ENCODE measurements at regions not wholly inside any gene's neighbourhood (a gene's known extent, or its start where the extent isn't known, plus 50 kb on each side); places are given as distances from the start of the nearest gene placed in this dataset.

DNA sequence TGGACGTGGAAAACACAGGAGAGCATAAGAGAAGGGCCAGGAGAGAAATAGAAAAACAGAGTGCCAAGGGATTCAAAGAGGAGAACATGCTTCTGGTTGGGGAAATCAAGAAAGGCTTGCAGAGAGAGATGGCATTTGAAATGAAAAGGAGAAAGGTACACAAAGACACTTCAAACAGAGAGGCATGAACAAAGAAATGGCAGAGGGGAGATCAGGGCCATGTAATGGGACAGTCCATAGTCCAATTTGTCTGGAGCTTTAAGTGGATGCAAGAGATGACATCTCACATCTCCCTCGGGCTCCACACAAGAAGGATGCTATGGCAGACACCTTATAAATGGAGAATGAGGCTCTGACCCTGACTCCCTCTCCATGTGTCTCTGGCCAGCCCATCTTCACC is 331.1 kb downstream of the MLLT3 start:
- DNase-seq (ENCODE audit: low spot score), result no peak

DNA sequence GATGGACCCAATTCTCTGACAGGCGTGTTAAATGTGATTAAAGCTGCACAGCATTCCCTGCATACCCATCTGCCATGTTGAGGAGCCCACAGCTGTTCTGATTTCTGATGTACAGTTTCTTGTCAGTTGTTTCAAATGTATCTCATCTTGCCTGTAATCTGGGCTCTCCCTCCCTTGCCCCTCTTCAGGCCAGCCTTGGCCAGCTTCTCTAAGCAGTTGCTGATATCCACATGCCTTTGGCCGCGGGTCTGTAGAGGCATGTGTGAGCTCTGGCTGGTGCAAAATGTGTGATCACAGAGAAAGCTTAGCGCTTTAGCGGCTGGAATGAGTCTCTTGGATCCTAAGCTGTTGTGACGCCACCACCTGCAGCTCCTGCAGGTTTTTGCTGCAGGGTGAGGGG is 332.0 kb downstream of the MLLT3 start:
- DNase-seq (ENCODE audit: low spot score), result peak; percentile 7

DNA sequence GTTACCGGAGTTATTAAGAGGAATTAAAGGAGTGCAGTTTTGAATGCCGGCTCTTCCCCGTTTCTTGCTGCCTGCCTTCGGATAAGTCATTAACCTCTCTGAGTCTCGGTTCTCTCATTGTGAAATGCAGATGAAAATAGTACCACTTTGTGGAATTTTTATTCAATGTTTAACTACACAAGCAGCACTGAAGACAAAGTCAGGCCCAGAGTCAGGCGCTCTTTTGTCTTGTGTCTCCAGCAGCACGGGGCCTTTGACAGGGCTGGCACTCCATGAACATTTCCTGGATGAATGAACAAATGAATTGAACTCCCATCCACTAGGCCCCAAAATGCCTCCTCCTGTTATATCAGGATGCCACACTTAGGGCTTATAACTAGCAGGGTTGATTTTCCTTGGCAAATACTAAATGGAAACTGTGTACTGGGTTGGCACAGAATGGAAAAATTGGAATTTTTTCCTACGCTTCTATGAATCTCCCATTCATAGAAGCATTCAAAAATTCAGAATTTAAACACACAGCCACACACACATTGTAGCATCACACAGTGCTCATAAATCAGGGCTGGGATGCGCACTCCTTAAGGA is 332.8 kb downstream of the MLLT3 start:
- DNase-seq (ENCODE audit: low spot score), result no peak

DNA sequence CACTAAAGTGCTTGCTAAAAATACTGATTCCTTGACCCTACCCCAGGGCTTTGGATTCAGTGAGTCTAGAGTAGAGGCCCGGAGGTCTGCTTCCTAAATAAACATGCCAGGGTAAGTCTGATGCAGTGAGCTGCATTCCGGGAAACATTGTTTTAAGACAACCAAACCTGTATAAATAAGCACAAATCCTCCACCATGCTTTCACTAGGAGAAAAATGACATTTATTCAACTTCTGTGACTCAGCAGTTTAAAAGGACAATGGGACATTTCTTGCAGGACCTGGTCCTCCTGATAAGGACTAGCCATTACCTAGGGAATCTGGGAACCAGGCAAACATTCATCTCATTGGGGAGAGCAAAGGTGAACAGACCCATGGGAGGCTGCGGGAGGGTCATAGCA is 335.3 kb downstream of the MLLT3 start:
- DNase-seq (ENCODE audit: low spot score), result no peak

DNA sequence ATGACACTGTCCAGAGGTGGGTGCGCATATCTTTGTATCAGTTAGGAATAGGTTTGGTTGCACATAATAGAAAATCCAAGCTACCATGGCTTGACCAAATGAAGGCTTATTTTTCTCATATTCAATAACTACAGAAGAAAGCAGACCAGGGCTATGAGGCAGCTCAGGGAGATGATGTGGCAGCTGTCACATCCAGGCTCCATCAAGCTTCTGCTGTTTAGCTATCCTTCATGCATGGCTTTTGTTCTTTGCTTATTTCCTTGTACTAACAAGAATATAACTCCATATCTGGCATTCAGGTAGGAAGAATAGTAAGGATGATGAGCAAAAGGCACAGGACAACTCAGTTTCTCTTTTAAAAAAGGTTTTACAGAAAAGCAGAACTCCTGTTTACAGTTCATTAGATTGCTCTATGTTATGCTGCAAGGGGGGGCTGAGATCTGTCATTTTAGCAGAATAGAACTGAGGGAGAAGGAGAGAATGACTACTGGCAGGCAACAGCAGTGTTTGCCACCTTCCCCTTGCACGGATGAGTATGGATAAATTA is 336.1 kb downstream of the MLLT3 start:
- no peak for DNase-seq (ENCODE audit: low spot score)

DNA sequence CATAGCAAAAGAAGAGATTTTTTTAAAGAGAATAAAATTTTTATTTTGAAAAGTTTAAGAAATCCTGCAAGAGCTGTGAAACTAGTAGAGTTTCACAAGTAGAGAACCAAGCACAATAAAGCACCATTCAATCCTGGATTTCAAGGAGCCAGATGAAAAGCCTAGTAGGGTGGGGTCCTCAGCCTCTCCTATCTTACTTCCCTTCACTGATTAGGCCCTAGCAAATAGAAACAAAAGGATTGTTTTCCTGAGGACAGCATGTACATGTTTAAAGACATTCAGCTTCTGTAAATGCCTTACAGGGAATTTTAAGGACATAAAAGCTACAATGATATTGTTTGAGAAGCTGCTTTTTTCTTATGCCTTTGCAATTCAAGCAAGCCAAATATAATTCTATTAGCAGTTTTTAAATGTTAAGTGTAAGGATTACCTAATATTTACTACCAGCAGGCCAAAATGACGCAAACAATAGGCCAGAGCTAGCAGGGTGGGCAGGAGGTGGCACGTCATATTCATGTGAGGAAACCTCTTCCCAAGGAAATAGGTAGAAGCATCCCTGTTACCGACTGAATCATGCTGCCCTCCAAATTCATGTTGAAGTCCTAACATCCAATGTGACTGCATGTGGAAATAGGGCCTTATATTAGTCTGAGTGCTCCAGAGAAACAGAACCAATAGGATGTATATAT is 337.6 kb downstream of the MLLT3 start:
- DNase-seq (ENCODE audit: low spot score), result no peak

DNA sequence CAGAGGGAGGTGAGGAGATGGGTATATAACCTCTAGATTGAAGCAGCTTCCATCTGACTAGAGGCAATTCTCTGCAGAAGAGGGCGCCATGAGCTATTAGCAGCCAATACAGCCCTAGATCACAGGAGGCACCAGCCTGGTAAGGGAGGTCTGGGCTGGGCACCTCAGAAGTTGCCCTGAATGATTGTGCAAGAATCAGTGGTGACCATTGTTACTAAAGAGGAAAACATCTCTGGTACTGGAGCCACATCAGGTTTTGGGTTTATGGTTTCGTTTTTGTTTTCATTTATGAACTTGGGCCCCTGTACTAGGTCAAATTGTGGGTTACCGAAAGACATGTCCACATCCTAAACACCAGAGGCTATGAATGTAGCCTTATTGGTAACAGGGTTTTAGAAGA is 342.0 kb downstream of the MLLT3 start:
- no peak for DNase-seq (ENCODE audit: low spot score)

DNA sequence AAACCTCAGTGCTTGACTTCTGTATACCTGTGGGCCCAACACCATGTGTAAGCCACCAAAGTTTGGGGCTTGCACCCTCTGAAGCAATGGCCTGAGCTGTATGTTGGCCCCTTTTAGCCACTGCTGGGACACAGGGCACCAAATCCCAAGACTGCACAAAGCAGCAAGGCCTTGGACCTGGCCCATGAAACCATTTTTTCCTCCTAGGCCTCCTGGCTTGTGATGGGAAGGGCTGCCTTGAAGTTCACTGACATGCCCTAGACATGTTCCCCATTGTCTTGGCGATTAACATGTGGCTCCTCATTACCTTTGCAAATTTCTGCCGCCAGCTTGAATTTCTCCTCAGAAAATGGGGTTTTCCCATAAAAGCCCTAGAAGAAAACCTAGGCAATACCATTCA is 345.5 kb downstream of the MLLT3 start:
- no peak for DNase-seq (ENCODE audit: low spot score)

DNA sequence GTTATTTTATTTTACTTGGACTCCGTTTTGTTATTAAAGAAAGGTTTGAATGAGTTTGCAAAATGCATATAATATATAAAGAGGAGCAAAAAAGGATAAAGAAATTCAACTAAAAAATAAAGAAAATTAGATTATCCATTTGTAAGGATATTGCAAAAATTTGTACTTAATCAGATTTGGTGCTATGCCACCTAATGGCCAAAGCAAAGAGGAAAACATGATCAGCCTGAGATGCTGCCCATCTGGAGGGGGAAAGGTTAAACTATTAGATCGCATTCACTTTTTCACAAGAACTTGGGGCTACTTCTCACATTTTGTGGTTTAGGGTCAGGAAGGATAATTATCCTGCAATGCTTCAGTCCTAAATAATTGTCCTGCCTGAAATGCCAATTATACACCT is 350.6 kb downstream of the MLLT3 start:
- DNase-seq (ENCODE audit: low spot score), result no peak

DNA sequence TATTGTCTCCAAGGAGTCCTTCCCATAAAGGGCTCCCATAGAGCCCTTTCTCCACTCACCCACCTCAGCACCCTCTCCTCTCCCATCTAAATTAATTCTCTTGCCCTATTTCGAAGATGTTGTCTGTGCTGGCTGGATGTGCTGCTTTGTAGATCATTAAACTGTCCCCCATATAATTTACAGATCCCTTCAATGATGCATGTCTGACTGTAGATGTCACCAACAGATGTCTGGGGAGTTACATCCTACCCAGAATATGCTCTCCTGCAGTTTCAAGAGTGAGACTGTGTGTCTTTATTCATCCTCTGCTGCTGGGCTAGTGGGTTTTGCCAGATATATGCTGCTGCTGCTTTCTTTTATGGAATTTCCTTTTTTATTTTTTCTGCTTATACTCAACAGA is 351.2 kb downstream of the MLLT3 start:
- no peak for DNase-seq (ENCODE audit: low spot score)

DNA sequence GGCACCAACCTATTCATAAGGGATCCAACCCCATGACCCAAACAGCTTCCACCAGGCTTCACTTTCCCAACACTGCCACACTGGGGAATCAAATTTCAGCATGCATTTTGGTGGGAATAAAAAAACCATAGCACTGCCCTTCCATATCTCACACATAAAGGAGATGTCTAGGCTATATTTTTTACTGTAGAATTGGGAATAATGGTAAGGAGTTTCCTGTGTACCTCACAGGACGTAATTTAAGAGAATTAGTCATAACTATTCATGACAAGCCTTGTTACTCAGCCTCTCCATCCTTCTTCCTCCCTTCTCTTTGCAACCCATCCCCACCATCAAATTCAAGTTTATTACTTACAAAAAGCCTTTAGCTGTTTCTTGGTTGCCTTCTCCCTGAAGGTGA is 352.1 kb downstream of the MLLT3 start:
- DNase-seq (ENCODE audit: low spot score), result no peak

DNA sequence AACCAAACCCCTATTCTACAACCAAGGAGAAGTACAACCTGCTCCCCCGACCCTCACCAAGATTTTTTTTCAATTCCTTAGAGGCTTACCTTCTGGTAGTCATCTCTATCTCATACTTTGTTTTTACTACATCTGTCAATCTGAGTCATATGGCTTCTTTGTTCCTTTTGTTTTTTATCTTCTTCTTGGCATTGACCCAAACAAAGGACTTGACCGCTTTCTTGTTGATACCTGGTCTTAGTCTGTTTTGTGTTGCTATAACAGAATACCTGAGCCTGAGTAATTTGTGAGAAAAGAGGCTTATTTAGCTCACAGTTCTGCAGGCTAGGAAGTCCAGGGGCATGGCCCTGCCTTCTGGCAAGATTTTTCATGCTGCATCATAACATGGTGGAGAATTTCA is 352.7 kb downstream of the MLLT3 start:
- DNase-seq (ENCODE audit: low spot score), result no peak

DNA sequence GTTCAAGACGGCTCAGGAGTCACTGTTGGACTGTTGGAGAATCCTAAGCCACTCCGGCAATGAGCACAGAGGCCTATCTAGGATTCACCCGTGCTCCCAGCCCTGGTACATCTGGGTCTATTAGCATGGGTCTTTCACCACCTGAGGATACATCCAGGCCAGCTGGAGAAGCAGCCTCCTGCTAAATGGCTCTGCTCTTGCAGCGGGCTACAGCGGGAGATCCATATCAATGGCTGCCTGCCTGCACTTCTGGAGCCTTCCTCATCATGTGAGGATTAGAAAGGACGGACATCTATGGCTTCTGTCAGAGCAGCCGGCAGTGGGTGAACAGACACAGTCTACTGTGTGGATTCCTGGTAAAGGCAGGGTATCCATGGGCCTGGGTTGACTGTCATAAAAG is 357.4 kb downstream of the MLLT3 start:
- DNase-seq (ENCODE audit: low spot score), result no peak

DNA sequence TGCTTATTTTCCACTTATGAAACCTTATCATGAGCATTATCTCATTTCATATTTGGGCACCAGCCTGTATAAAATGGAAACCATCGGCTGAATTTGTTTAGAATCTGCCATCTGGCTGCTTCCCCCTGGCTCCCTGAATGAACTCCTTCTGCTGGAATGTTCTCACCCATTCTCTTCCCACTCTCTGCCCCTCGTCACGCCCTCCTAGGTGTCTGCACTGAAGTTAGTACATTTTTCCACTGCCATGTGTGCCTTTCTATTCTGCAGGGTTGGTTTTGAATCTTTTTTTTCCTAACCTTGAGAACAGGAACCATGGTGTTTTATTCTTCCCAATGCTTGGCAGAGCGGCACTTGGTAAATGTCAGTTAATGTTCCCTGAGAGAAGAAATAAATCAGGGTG is 359.7 kb downstream of the MLLT3 start:
- DNase-seq (ENCODE audit: low spot score), result peak; percentile 2

DNA sequence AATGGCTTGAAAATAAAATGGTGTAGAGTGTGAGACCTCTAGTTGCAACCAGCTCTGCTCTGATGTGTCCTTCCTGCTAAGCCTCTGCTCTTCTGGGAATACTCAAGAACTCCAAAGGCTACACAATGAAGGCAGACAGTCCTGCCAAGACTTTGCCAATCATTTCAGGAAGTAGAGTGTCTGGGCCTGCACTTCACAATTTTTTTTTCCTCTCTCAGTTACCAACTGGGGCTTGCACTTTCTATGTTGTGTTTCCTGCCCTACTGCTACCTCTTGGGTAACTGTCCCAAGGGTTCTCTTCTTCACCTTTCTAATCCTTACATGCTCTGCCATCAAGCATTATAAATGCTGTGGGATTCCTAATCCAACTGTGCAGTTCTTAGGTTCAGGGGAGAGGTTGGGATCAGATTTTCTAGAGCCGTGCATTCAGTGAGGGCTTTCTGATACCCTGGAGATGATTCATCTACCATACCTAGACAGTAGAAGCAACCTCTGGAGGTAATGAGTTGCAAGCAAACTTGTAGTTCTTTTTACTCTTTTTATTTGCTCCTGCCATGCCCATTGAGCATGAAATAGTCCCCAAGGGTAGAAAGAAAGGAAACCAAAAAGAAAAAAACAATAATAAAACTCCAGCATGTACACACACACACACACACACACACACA is 365.9 kb downstream of the MLLT3 start:
- no peak for DNase-seq (ENCODE audit: low spot score)

DNA sequence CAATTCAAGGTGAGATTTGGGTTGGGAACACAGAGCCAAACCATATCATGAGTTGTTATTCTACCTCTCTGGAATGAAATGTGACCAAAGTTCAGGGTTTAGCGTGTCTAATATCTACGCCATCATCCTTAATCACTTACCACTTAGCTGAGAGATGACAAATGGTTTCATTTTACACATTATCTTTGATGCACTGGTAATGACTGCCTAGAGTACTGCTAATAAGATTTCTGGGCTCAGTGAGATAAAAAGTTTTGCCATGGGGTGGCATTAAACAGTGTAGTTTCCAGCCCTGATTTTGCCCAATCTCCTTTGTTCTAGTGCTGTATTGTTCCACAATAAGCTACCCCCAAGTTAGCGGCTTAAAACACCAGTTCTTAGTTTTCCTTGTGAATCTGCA is 367.2 kb downstream of the MLLT3 start:
- DNase-seq (ENCODE audit: low spot score), result no peak

DNA sequence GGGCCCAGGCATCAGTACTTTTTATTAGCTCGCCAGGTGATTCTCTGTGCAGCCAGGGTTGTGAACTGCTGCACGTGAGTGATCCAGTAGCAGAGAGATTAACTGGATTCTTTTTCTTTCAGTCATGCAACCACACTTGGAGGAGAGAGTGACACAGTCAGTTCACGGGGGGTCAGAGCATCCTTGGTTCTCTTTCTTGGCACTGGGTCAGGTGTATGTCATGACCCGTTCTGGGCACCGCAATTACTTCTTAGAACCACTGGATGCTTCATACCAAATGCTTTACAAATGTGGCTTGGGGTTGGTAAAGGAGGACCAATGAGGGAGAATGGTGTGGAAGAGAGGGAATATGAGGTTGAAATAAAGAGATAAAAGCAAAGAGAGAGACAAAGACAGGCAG is 368.7 kb downstream of the MLLT3 start:
- no peak for DNase-seq (ENCODE audit: low spot score)

DNA sequence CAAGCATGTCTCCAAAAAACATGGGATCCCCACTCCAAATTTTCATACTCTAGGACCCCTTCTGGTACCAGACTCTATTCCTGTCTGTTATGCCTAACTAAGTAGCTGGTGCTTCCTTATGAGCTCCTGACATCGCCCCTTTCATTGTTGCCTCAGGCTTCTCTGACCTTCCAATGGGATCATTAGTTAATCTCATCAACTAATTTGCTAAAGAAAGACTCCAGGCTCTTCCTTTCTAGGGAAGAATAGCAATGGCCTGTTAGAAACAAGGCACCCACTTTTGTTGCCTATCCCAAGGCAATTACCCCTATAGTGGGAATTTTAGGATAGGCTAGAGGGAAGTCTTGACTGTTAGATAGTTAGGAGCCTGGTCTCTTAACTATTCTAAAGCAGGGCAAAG is 369.5 kb downstream of the MLLT3 start:
- no peak for DNase-seq (ENCODE audit: low spot score)

DNA sequence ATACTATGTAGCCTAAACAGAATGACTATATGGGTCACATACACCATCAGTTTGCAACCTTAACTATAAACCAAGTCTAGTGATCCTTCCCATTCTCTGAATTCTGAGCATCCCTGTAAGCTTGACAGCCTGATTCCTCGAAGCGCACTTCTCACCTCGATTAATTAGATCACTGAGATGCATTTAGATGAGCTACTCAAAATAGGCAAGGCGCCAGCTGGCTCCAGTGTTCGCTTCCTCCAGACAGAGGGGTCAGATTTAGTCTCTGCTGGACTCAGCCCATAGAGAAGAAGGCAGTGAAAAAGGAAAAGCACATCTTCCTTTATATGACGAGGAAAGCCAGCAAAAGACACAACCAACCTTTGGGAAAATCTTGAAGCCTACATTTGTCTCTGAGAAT is 371.5 kb downstream of the MLLT3 start:
- no peak for DNase-seq (ENCODE audit: low spot score)

DNA sequence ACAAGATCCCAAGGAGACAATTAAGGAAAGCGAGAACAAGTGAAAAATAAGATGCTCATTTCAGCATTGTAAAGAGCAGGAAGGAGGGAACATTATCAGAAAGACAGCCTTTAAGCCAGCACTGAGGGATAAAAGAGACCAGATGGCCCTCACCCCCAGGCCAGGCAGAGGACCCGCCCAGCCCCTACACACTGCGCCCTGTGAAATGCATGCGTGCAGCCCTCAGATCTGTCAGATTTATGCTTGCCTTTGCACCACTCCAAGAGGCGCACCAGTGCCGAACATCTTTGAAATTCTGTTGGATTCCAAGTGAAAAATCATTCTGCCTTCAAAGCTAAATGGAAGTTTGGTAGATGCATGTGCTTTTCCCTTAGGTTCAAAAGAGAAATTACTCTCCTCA is 378.0 kb downstream of the MLLT3 start:
- no peak for DNase-seq (ENCODE audit: low spot score)

DNA sequence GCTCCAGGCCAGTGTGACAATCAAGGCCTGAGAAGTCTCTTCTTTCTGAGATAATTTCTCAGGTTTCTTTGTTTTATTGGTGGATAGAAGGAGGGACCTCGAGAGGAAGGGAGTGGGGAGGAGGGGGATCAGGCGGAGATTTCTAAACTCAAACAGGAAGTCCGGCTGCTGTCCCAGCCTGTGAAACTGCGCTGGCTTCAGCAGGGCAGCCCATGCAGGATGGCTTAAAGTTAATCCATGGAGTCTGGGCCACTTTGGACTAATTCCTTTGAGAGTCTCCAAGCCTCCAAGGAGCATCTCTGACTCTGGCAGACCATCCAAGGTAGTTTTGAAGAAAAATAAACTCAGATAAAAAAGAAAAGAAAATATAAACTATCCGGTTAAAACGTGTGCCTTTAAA is 378.5 kb downstream of the MLLT3 start:
- DNase-seq (ENCODE audit: low spot score), result no peak

DNA sequence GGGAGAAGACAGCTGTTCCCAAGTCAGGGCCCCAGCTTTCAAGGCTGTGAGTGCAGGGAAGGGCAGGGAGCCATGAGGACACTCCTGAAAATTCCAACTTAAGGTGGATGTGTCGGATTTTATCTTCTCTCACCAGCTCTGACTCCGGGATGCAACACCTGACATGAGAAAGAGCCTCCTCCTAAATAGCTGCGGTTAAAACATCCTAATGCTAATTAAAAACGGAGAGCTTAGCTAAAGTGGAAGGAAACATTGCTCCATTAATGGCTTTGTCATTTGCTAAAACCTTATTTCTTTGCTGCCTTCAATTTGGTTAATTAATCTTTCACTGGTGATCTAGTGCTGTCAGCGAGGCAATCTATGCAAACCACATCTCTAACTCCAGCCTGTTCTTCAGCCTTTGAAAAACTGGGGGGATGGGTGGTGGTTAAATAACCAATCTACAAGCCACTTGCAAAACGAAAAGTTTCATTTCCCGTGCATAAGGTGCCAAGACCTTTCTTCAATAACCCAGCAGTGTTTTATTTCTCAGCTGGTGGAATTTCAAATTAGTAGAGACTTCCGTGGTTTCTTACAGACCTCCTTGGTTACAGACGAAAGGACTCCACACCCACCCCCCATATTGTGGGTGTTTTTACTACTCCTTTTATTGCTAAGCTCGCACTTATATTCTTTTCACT is 379.6 kb downstream of the MLLT3 start:
- no peak for DNase-seq (ENCODE audit: low spot score)

DNA sequence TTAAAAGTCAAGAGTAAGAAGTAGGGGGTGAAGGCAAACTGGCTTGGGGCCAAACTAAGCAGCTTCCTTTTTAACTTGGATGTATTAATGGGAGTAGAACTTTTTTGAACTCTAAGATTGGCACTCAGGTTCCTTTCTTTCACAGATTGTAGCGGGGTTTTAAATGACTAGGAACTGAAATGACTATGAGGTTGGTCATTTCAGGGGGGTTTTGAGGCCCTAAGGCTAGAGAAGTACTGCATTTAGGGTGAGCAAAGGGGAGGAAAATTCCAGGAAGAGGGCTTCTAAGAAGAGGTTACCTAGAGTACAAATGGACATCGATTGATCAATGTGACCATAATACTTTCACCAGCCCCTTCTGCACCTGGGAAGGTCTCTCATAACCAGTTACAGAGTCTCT is 381.8 kb downstream of the MLLT3 start:
- no peak for DNase-seq (ENCODE audit: low spot score)

Data from cerebellar cortex (tissue), 1 donor.